Skin epidermis (tissue), 12 donors: ENCODE measurements at regions not wholly inside any gene's neighbourhood (a gene's known extent, or its start where the extent isn't known, plus 50 kb on each side); places are given as distances from the start of the nearest gene placed in this dataset.

Experiments
- H3K27ac ChIP-seq, 21 experiments: fragments of 200-600 bp; sonication (generic) in 11 of 21; one replicate each; pipeline ENCODE4 v1.5.0; 2020; ENCODE audit warnings: mild to moderate bottlenecking in 3 of 21, inconsistent platforms in 2 of 21, moderate library complexity in 2 of 21
- H3K4me3 ChIP-seq, 7 experiments: fragments of 200-600 bp; sonication (generic) in 2 of 7; one replicate each; pipeline ENCODE4 v1.5.0; 2020; ENCODE audit warnings: inconsistent platforms in 2 of 7, mild to moderate bottlenecking in 2 of 7, moderate library complexity in 1 of 7

GRCh38 chr7:94333810-94334209, 60.9 kb upstream of the COL1A2 start:
- H3K27ac ChIP-seq: no peak overlapping the region
- H3K4me3 ChIP-seq: no peak overlapping the region

- Histone ChIP-seq H3K27ac (peak overlapping the region in 1 of 21 experiments; percentile 13), H3K4me3 (no peak overlapping the region)
Measured at GRCh38 chr7:94335586-94335985, 59.1 kb upstream of the COL1A2 start.

DNA sequence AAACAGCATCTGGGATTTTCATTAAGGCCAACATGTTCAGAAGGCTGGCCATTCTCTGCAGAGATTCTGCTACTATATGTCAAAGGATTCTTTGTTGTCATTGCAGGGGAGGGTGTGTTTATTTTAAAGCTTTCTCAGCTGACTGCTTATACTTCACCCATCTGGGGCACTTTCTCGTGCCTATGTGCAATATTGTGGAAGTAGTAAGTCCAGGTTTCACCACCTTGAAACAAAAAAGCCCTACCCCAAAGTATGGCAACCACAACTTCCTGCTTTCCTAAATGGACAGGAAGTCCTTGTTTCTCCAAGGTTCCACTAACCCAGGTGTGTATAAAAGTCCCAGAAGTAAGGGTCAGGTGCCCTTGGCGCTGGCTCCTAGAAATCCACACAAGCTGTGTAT, 58.7 kb upstream of the COL1A2 start:
- no peak overlapping the region for H3K4me3 ChIP-seq
- peak overlapping the region in 1 of 21 experiments; percentile 13 for H3K27ac ChIP-seq

DNA sequence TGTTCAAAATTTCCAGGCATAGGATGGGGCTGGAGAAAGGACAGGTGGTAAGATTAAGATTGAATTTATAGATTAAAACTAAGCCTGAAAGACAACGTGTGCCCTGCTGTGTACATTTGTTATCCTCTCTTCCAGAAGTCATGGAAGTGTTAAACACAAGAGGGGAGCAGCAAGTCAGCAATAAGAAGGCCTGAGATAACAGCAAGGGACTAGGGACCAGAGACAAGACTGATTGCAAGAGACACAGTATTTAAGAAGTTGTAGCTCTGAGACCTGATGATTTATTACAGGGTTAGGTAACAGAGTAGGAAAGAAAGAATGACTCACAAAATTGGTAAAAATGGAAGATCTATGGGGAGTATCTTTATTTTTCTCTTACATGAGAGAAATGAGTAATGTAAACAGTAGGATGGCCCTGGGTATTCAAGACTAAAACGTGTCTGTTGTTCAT, 55.7 kb upstream of the COL1A2 start:
- Histone ChIP-seq H3K27ac (no peak overlapping the region), H3K4me3 (no peak overlapping the region)

DNA sequence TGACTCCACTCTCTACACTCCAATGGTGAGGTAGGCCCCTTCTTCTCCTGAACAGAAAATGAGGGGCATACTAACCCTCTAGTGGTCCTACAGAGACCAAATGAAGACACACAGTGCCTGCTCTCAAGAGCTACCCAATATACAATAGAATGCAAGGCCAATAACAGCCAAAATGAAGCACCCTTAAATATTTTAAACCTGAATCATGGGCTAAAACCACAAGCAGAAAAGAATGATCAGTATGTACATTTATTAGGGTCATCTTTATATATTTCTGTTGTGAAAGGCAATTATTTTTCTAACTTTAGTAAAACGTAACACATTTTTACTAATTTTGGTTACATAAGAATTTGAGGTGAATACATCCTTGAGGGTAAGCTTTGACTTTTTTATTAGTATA, 49.9 kb upstream of the COL1A2 start:
- peak overlapping the region in 2 of 21 experiments; percentile 77 to 86 for H3K27ac ChIP-seq
- no peak overlapping the region for H3K4me3 ChIP-seq
